K562 (cell line): ENCODE measurements at regions not wholly inside any gene's neighbourhood (a gene's known extent, or its start where the extent isn't known, plus 50 kb on each side); places are given as distances from the start of the nearest gene placed in this dataset.

Experiments
- ATAC-seq: fragments of 200-7000 bp; cut with Tn5 transposase; 3 replicates; pipeline ENCODE4 v1.9.1; 2020; ENCODE audit warnings: moderate library complexity
- BruUV-seq: library from RNA; stranded (reverse); fragments of 400-500 nt; replicated peaks from 2 replicates; lab custom pipeline; 2021; lab: Mats Ljungman, UMichigan
- CTCF ChIA-PET: fragments of 300-600 bp; formaldehyde crosslinking; extraction: SDS; loops from one replicate; lab custom pipeline; 2021; ENCODE audit warnings: low intra/inter-chr PET ratio; lab: Yijun Ruan, JAX
- POLR2A ChIA-PET: fragments of 300-600, 350-650 bp; sonication (Branson Sonifier 250); formaldehyde crosslinking; extraction: SDS; loops from one replicate; lab custom pipeline; 2021; ENCODE audit warnings: antibody characterized with exemption, inconsistent platforms; lab: Yijun Ruan, JAX
- DNase-seq, 4 experiments: peaks; one replicate each; pipeline versions ENCODE4 v3.0.0 to v3.0.0-alpha.2; 2011 to 2018; ENCODE audit warnings: low spot score in 3 of 4, mixed read lengths in 3 of 4; ENCODE audit errors: extremely low read depth in 1 of 4
- FAIRE-seq: peaks from 2 replicates; lab custom pipeline; 2011; peaks lifted over from hg19 to GRCh38; lab: Jason Lieb, UNC
- H2AFZ ChIP-seq: 2 replicates; pipeline ENCODE4 v1.6.0; 2011; ENCODE audit warnings: low read depth, low read length, control low read depth, inconsistent platforms
- H3K27ac ChIP-seq: fragments of 200-600 bp; 3 replicates; pipeline ENCODE4 v1.8.0; 2011; ENCODE audit warnings: low read depth, mild to moderate bottlenecking, control low read depth, inconsistent platforms, low read length, moderate library complexity, mixed read lengths; ENCODE audit errors: extremely low read depth
- H3K27me3 ChIP-seq, 2 experiments: fragments of 300-600 bp in 1 of 2; 2 replicates in 1 of 2; 3 replicates in 1 of 2; pipeline versions ENCODE4 v1.6.0 to v1.8.0; 2011; ENCODE audit warnings: inconsistent platforms in 2 of 2, low read length in 2 of 2, mild to moderate bottlenecking in 1 of 2, mixed read lengths in 1 of 2, moderate library complexity in 1 of 2; ENCODE audit not compliant: control insufficient read depth in 2 of 2, insufficient read depth in 2 of 2
- H3K36me3 ChIP-seq: fragments of 300-600 bp; 3 replicates; pipeline ENCODE4 v1.8.0; 2011; ENCODE audit warnings: mild to moderate bottlenecking, low read length, inconsistent platforms; ENCODE audit not compliant: control insufficient read depth, insufficient read depth
- H3K4me1 ChIP-seq, 2 experiments: fragments of 200-600 bp in 1 of 2; replicated peaks in 1 of 2; 2 replicates in 1 of 2; 3 replicates in 1 of 2; pipeline versions ENCODE4 v1.5.1 to v1.8.0; 2011; ENCODE audit warnings: inconsistent platforms in 2 of 2, low read length in 2 of 2, mild to moderate bottlenecking in 1 of 2, mixed read lengths in 1 of 2, moderate library complexity in 1 of 2; ENCODE audit not compliant: control insufficient read depth in 2 of 2, insufficient read depth in 2 of 2
- H3K4me2 ChIP-seq: 2 replicates; pipeline ENCODE4 v1.6.1; 2011; ENCODE audit warnings: low read length, control low read depth, inconsistent platforms, mixed read lengths; ENCODE audit not compliant: insufficient read depth
- H3K4me3 ChIP-seq: fragments of 200-600 bp; sonication (generic), shearing (Covaris generic); 2 replicates; pipeline ENCODE4 v1.5.1; 2016; ENCODE audit warnings: control low read depth, inconsistent platforms
- H3K79me2 ChIP-seq: fragments of 200-600 bp; 3 replicates; pipeline ENCODE4 v1.8.0; 2011; ENCODE audit warnings: low read length, inconsistent platforms; ENCODE audit not compliant: control insufficient read depth, insufficient read depth
- H3K9ac ChIP-seq, 2 experiments: 2 replicates each; pipeline versions ENCODE4 v1.6.0 to v1.6.1; 2011; ENCODE audit warnings: low read depth in 2 of 2, low read length in 2 of 2, control low read depth in 1 of 2, inconsistent platforms in 1 of 2, mild to moderate bottlenecking in 1 of 2, mixed read lengths in 1 of 2; ENCODE audit not compliant: insufficient read depth in 1 of 2
- H3K9me1 ChIP-seq: one replicate; pipeline ENCODE4 v1.6.0; 2011; ENCODE audit warnings: inconsistent platforms, mild to moderate bottlenecking, low read length, moderate library complexity; ENCODE audit not compliant: control insufficient read depth, insufficient read depth
- H3K9me3 ChIP-seq: replicated peaks from 2 replicates; pipeline ENCODE4 v1.5.1; 2011; ENCODE audit warnings: low read depth, low read length, inconsistent platforms; ENCODE audit not compliant: control insufficient read depth, insufficient read depth
- H4K20me1 ChIP-seq: replicated peaks from 2 replicates; pipeline ENCODE4 v1.6.1; 2011; ENCODE audit warnings: low read length, inconsistent platforms, mixed read lengths; ENCODE audit not compliant: control insufficient read depth, insufficient read depth
- EHMT2 ChIP-seq: fragments of 450-650 bp; IDR thresholded peaks from 2 replicates; pipeline ENCODE4 v1.6.1; 2018; ENCODE audit warnings: antibody characterized with exemption
- HDAC8 ChIP-seq: fragments of 450-650 bp; IDR thresholded peaks from 2 replicates; pipeline ENCODE4 v1.6.1; 2016; ENCODE audit warnings: mild to moderate bottlenecking, missing genetic modification characterization, moderate library complexity, missing compliant biosample characterization
- MBD2 ChIP-seq: sonication (generic); IDR thresholded peaks from 2 replicates; pipeline ENCODE4 v1.6.1; 2016; ENCODE audit warnings: low read depth, borderline replicate concordance
- NEUROD1 ChIP-seq: fragments of 150-350 bp; IDR thresholded peaks from 2 replicates; pipeline ENCODE4 v1.6.1; 2014; ENCODE audit warnings: borderline replicate concordance, low read length, low read depth; ENCODE audit not compliant: partially characterized antibody
- PML ChIP-seq: IDR thresholded peaks from 2 replicates; pipeline ENCODE4 v1.6.1; 2012; ENCODE audit warnings: low read length, inconsistent platforms
- TOE1 ChIP-seq, 2 experiments: fragments of 450-650 bp in 1 of 2; sonication (generic) in 1 of 2; formaldehyde crosslinking in 1 of 2; IDR thresholded peaks; 2 replicates each; pipeline versions ENCODE4 v1.7.1 to v1.8.0; 2016 to 2022; ENCODE audit warnings: borderline replicate concordance in 2 of 2, mild to moderate bottlenecking in 2 of 2, antibody characterized with exemption in 1 of 2, inconsistent platforms in 1 of 2, low read depth in 1 of 2, missing genetic modification reagents in 1 of 2, moderate library complexity in 1 of 2
- XRCC5 ChIP-seq: fragments of 200-400 bp; formaldehyde crosslinking; IDR thresholded peaks from 2 replicates; pipeline ENCODE4 v1.6.1; 2017; ENCODE audit warnings: low read depth, mild to moderate bottlenecking, low read length
- ZFX ChIP-seq: sonication (generic); formaldehyde crosslinking; IDR thresholded peaks from 2 replicates; pipeline ENCODE4 v1.8.0; 2022; ENCODE audit warnings: mild to moderate bottlenecking, missing genetic modification reagents, moderate library complexity
- ZNF217 ChIP-seq: sonication (generic); formaldehyde crosslinking; IDR thresholded peaks from 2 replicates; pipeline ENCODE4 v1.8.0; 2022; ENCODE audit warnings: mild to moderate bottlenecking, missing genetic modification reagents
- ZNF830 ChIP-seq: fragments of 250-450 bp; sonication (Bioruptor Pico); IDR thresholded peaks from 2 replicates; pipeline ENCODE4 v1.5.0; 2021; ENCODE audit warnings: mild to moderate bottlenecking
- WGBS: fragments of 100-300 bp; shearing (Covaris generic); methylation state at CpG from one replicate; pipeline ENCODE4 v1.1.6; 2016; ENCODE audit warnings: low coverage, mixed read lengths; ENCODE audit not compliant: insufficient coverage; ENCODE audit errors: missing lambda C conversion rate; 5-methylcytosine and 5-hydroxymethylcytosine counted together
- in situ Hi-C: fragments of 300-500 bp; cut with MboI; formaldehyde crosslinking; loops from 4 replicates; pipeline ENCODE4 v1.15.0; 2018; ENCODE audit warnings: inconsistent platforms, mixed read lengths
- intact Hi-C: fragments of 100-400 bp; cut with micrococcal nuclease; formaldehyde crosslinking; loops from 2 replicates; pipeline ENCODE4 v1.14.2; 2022
- TF ChIP-seq, protein P1 (sequence below): fragments of 150-350 bp; conservative IDR thresholded peaks from 2 replicates; pipeline ENCODE4 v1.6.1; 2014; ENCODE audit warnings: low read length
- TF ChIP-seq, protein P2 (sequence below): fragments of 450-650 bp; IDR thresholded peaks from 2 replicates; pipeline ENCODE4 v1.6.1; 2016; ENCODE audit warnings: low read depth

DNA sequence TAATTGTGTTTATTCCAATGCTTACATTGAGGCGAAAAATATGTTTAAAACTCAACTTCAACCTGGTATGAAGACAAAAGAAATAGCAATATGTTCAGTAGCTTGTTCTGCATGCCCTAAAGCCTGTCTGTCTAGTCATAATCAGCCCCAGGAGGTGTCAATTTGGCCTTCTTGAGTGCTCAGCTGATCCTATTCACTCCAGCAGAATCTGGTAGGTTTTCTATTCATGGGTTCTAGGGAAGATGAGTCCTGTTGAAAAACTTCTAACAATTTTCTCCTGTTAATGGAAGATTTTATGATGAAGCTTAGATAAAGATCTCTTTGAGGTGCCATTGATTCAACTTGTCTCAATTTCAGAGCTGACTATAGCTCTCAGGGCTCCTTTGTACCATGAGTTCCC, 402.0 kb upstream of the UBE2E3 start:
- H3K36me3 ChIP-seq = no peaks in the 10 kb centered on the region
- BruUV-seq = no TSS peak
- H3K9ac ChIP-seq = no peak overlapping the region
- H4K20me1 ChIP-seq = no peaks in the 10 kb centered on the region
- no peaks in the 10 kb centered on the region; the same call in 1 of the 2 replicates for H3K9me3 ChIP-seq
- intact Hi-C loops = no loop called here
- H3K4me2 ChIP-seq = no peak overlapping the region
- WGBS = 0% methylated on average over 1 of the region's 1 CpG
- no peaks in the 10 kb centered on the region for H3K9me1 ChIP-seq
- ChIA-PET POLR2A (no interaction called here), CTCF (no interaction called here)
- H2AFZ ChIP-seq = no peak overlapping the region
- H3K27me3 ChIP-seq = no peaks in the 10 kb centered on the region
- in situ Hi-C loops = no loop called here
- FAIRE-seq = no peak
- no peaks in the 10 kb centered on the region for H3K79me2 ChIP-seq
- no peak overlapping the region for H3K4me3 ChIP-seq
- H3K27ac ChIP-seq = no peak overlapping the region
- DNase-seq = no peak
- ATAC-seq = no peak
- no peaks in the 10 kb centered on the region for H3K4me1 ChIP-seq
- TF ChIP-seq, protein P1, sequence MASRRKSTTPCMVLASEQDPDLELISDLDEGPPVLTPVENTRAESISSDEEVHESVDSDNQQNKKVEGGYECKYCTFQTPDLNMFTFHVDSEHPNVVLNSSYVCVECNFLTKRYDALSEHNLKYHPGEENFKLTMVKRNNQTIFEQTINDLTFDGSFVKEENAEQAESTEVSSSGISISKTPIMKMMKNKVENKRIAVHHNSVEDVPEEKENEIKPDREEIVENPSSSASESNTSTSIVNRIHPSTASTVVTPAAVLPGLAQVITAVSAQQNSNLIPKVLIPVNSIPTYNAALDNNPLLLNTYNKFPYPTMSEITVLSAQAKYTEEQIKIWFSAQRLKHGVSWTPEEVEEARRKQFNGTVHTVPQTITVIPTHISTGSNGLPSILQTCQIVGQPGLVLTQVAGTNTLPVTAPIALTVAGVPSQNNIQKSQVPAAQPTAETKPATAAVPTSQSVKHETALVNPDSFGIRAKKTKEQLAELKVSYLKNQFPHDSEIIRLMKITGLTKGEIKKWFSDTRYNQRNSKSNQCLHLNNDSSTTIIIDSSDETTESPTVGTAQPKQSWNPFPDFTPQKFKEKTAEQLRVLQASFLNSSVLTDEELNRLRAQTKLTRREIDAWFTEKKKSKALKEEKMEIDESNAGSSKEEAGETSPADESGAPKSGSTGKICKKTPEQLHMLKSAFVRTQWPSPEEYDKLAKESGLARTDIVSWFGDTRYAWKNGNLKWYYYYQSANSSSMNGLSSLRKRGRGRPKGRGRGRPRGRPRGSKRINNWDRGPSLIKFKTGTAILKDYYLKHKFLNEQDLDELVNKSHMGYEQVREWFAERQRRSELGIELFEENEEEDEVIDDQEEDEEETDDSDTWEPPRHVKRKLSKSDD = no peak
- TF ChIP-seq ZNF830 (CRISPR knock-in tag) = no peak
- no peak for TF ChIP-seq XRCC5
- TF ChIP-seq HDAC8 (tag) = no peak
- no peak for TF ChIP-seq ZNF217 (CRISPR knock-in tag)
- no peak for TF ChIP-seq PML
- TF ChIP-seq, protein P2, sequence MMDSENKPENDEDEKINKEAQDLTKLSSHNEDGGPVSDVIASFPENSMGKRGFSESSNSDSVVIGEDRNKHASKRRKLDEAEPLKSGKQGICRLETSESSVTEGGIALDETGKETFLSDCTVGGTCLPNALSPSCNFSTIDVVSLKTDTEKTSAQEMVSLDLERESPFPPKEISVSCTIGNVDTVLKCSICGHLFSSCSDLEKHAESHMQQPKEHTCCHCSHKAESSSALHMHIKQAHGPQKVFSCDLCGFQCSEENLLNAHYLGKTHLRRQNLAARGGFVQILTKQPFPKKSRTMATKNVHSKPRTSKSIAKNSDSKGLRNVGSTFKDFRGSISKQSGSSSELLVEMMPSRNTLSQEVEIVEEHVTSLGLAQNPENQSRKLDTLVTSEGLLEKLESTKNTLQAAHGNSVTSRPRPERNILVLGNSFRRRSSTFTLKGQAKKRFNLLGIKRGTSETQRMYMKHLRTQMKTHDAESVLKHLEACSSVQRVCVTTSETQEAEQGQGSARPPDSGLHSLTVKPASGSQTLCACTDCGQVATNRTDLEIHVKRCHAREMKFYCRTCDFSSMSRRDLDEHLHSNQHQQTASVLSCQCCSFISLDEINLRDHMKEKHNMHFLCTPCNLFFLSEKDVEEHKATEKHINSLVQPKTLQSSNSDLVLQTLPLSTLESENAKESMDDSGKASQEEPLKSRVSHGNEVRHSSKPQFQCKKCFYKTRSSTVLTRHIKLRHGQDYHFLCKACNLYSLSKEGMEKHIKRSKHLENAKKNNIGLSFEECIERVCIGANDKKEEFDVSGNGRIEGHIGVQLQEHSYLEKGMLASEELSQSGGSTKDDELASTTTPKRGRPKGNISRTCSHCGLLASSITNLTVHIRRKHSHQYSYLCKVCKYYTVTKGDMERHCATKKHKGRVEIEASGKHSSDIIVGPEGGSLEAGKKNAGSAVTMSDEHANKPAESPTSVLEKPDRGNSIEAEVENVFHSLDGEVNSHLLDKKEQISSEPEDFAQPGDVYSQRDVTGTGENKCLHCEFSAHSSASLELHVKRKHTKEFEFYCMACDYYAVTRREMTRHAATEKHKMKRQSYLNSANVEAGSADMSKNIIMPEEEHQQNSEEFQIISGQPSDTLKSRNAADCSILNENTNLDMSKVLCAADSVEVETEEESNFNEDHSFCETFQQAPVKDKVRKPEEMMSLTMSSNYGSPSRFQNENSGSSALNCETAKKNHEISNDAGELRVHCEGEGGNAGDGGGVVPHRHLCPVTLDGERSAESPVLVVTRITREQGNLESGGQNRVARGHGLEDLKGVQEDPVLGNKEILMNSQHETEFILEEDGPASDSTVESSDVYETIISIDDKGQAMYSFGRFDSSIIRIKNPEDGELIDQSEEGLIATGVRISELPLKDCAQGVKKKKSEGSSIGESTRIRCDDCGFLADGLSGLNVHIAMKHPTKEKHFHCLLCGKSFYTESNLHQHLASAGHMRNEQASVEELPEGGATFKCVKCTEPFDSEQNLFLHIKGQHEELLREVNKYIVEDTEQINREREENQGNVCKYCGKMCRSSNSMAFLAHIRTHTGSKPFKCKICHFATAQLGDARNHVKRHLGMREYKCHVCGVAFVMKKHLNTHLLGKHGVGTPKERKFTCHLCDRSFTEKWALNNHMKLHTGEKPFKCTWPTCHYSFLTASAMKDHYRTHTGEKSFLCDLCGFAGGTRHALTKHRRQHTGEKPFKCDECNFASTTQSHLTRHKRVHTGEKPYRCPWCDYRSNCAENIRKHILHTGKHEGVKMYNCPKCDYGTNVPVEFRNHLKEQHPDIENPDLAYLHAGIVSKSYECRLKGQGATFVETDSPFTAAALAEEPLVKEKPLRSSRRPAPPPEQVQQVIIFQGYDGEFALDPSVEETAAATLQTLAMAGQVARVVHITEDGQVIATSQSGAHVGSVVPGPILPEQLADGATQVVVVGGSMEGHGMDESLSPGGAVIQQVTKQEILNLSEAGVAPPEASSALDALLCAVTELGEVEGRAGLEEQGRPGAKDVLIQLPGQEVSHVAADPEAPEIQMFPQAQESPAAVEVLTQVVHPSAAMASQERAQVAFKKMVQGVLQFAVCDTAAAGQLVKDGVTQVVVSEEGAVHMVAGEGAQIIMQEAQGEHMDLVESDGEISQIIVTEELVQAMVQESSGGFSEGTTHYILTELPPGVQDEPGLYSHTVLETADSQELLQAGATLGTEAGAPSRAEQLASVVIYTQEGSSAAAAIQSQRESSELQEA = no peak
- no peak for TF ChIP-seq MBD2
- no peak for TF ChIP-seq EHMT2
- no peak for TF ChIP-seq TOE1 (IDR thresholded peaks at IDR 0.05; ENCODE audit: borderline replicate concordance)
- no peak for TF ChIP-seq TOE1 (CRISPR knock-in tag; IDR thresholded peaks at IDR 0.05; ENCODE audit: borderline replicate concordance, low read depth)
- TF ChIP-seq ZFX (CRISPR knock-in tag) = no peak
- no peak for TF ChIP-seq NEUROD1
